H1 (cell line): ENCODE measurements at regions not wholly inside any gene's neighbourhood (a gene's known extent, or its start where the extent isn't known, plus 50 kb on each side); places are given as distances from the start of the nearest gene placed in this dataset.

Source experiments
- ATF2 ChIP-seq: IDR thresholded peaks from 2 replicates; pipeline ENCODE4 v1.6.1; 2012; ENCODE audit warnings: low read length, inconsistent platforms
- BACH1 ChIP-seq: IDR thresholded peaks from 2 replicates; pipeline ENCODE4 v1.6.1; 2012; ENCODE audit warnings: low read length, improper control_type of control experiment
- BCL11A ChIP-seq, 2 experiments: IDR thresholded peaks; one replicate each; pipeline ENCODE4 v1.6.1; 2011; ENCODE audit warnings: low read depth in 2 of 2, low read length in 2 of 2, mild to moderate bottlenecking in 2 of 2
- BRCA1 ChIP-seq: IDR thresholded peaks from 2 replicates; pipeline ENCODE4 v1.6.1; 2012; ENCODE audit warnings: low read depth, low read length, improper control_type of control experiment
- CEBPB ChIP-seq: IDR thresholded peaks from 2 replicates; pipeline ENCODE4 v1.6.1; 2012; ENCODE audit warnings: low read depth, low read length
- CHD1 ChIP-seq: IDR thresholded peaks from 2 replicates; pipeline ENCODE4 v1.6.1; 2012; ENCODE audit warnings: low read depth, low read length, improper control_type of control experiment
- CHD2 ChIP-seq: IDR thresholded peaks from 2 replicates; pipeline ENCODE4 v1.6.1; 2012; ENCODE audit warnings: low read length, improper control_type of control experiment
- CTBP2 ChIP-seq: IDR thresholded peaks from 2 replicates; pipeline ENCODE4 v1.7.0; 2011; ENCODE audit warnings: borderline replicate concordance, mild to moderate bottlenecking, moderate library complexity, mixed read lengths, low read length; ENCODE audit not compliant: insufficient read depth, insufficient read length
- EGR1 ChIP-seq: IDR thresholded peaks from 2 replicates; pipeline ENCODE4 v1.6.1; 2011; ENCODE audit warnings: low read depth, low read length, borderline replicate concordance
- GABPA ChIP-seq: IDR thresholded peaks from 2 replicates; pipeline ENCODE4 v1.6.1; 2011; ENCODE audit warnings: mild to moderate bottlenecking, low read length, moderate library complexity, borderline replicate concordance; ENCODE audit not compliant: insufficient read depth
- HDAC2 ChIP-seq, 2 experiments: fragments of 300-600 bp in 1 of 2; sonication (generic) in 1 of 2; IDR thresholded peaks; 2 replicates each; pipeline ENCODE4 v1.6.1; 2011 to 2012; ENCODE audit warnings: low read depth in 2 of 2, low read length in 2 of 2, mild to moderate bottlenecking in 2 of 2, moderate library complexity in 2 of 2, borderline replicate concordance in 1 of 2, inconsistent platforms in 1 of 2
- HDAC6 ChIP-seq: IDR thresholded peaks from one replicate; pipeline ENCODE4 v1.7.1; 2012; ENCODE audit warnings: low read depth, mild to moderate bottlenecking, inconsistent platforms, low read length, moderate library complexity
- MAFK ChIP-seq: IDR thresholded peaks from 2 replicates; pipeline ENCODE4 v1.6.1; 2012; ENCODE audit warnings: low read depth, mild to moderate bottlenecking, improper control_type of control experiment, low read length
- POLR2AphosphoS5 ChIP-seq: IDR thresholded peaks from 2 replicates; pipeline ENCODE4 v1.6.1; 2011; ENCODE audit warnings: low read depth, low read length
- RBBP5 ChIP-seq: IDR thresholded peaks from 2 replicates; pipeline ENCODE4 v1.7.1; 2012; ENCODE audit warnings: low read depth, mild to moderate bottlenecking, inconsistent platforms, low read length, moderate library complexity, borderline replicate concordance
- SAP30 ChIP-seq: fragments of 300-600 bp; sonication (generic); IDR thresholded peaks from 2 replicates; pipeline ENCODE4 v1.7.1; 2012; ENCODE audit warnings: low read length, moderate library complexity, mild to moderate bottlenecking, inconsistent platforms; ENCODE audit not compliant: insufficient read depth, insufficient replicate concordance
- TAF1 ChIP-seq: IDR thresholded peaks from 2 replicates; pipeline ENCODE4 v1.6.1; 2011; ENCODE audit warnings: mild to moderate bottlenecking, low read depth, low read length
- TBP ChIP-seq: IDR thresholded peaks from 2 replicates; pipeline ENCODE4 v1.6.1; 2011; ENCODE audit warnings: low read depth, low read length, improper control_type of control experiment
- YY1 ChIP-seq: IDR thresholded peaks from 2 replicates; pipeline ENCODE4 v1.6.1; 2011; ENCODE audit warnings: low read depth, mild to moderate bottlenecking, low read length
- TF ChIP-seq, protein P1 (sequence below): IDR thresholded peaks from 2 replicates; pipeline ENCODE4 v1.6.1; 2011; ENCODE audit warnings: low read depth, mild to moderate bottlenecking, low read length; ENCODE audit not compliant: insufficient read depth

GRCh38 chr12:19572920-19573558 is 133.7 kb downstream of the AEBP2 start (continued):
- no peak for TF ChIP-seq MAFK
- no peak for TF ChIP-seq BCL11A (IDR thresholded peaks at IDR 0.05; ENCODE audit: low read depth in 2 of 2, low read length in 2 of 2)
- TF ChIP-seq ATF2 = no peak
- no peak for TF ChIP-seq BRCA1
- no peak for TF ChIP-seq GABPA
- no peak for TF ChIP-seq POLR2AphosphoS5
- TF ChIP-seq HDAC2 (IDR thresholded peaks at IDR 0.05; ENCODE audit: borderline replicate concordance in 1 of 2, low read depth in 2 of 2, low read length in 2 of 2) = no peak
- no peak for TF ChIP-seq CHD1
- no peak for TF ChIP-seq BACH1
- no peak for TF ChIP-seq CTBP2
- TF ChIP-seq SAP30 = no peak
- TF ChIP-seq EGR1 = no peak
- TF ChIP-seq, protein P1, sequence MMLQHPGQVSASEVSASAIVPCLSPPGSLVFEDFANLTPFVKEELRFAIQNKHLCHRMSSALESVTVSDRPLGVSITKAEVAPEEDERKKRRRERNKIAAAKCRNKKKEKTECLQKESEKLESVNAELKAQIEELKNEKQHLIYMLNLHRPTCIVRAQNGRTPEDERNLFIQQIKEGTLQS = no peak
- TF ChIP-seq CEBPB = 0 out of 2 replicates have a peak, but pooled peaks have one; percentile 2
- TF ChIP-seq YY1 = 0 out of 2 replicates have a peak, but pooled peaks have one; percentile 43
- no peak for TF ChIP-seq RBBP5
- no peak for TF ChIP-seq HDAC6
- TF ChIP-seq CHD2 = no peak
- no peak for TF ChIP-seq TBP
- TF ChIP-seq TAF1 = no peak
